NCI-H82 (cell line): ENCODE measurements at regions not wholly inside any gene's neighbourhood (a gene's known extent, or its start where the extent isn't known, plus 50 kb on each side); places are given as distances from the start of the nearest gene placed in this dataset.

Source experiments
- DNase-seq: peaks from one replicate; lab custom pipeline; 2025; lab: John Stamatoyannopoulos, UW

DNA sequence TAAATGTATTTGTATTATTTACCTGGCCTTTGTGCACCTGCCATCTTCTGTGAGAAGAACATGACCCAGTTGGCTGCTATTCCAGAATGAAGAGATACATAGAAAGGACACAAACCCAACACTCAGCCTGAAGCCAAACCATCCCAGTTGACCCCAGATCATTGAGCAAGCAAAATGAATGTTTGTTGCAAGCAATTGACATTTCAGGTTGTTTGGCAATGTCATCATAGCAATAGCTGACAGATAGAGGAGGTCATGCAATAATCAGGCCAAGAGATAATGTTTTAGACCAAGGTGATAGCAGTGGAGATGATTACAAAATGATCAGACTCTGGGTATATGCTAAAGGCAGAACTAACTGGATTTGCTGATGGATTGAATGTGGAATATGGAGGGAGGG lies 71.2 kb upstream of the TMEM164 start:
- no peak for DNase-seq

DNA sequence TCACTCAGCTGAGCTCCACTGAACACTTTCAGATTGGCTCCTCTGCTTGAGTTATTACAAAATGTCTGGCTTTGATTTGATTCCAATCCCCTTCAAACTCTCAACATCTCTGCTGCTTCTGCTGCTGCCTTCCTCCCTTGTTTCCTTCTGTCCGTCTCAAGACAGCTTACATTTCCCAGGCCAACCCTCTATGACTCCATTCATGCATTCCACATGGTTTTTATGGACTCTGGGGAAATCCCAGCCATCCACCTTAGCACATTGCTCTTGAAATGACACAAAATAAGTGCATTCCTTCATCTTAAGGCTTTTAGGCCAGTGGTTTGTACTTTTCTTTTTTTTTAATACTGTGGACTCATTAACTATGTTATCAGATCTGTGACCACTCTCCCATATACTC lies 68.5 kb upstream of the TMEM164 start:
- no peak for DNase-seq

- DNase-seq = no peak
These were observed 68.0 kb upstream of the TMEM164 start for GRCh38 chrX:109934935-109935334.

- no peak for DNase-seq
These were observed 66.8 kb upstream of the TMEM164 start for GRCh38 chrX:109936114-109936513.

DNA sequence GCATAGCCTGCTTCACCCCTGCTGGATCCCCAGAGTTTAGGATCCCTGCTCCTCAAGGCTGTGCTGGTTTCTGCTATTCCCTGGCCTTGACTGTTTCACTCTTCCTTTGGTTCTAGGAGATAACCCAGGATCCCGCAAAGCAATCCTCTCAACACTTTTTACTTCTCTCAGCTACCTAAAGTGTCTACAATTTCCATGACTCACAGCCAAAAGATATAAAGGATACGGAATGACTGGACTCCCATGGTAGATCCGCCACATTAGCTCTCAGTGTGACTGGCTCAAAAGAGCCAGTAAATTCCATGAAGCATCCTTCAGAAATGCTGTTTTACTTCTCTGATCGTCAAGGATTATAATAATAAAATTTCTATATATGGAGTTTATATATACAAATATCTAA lies 66.3 kb upstream of the TMEM164 start:
- no peak for DNase-seq

DNA sequence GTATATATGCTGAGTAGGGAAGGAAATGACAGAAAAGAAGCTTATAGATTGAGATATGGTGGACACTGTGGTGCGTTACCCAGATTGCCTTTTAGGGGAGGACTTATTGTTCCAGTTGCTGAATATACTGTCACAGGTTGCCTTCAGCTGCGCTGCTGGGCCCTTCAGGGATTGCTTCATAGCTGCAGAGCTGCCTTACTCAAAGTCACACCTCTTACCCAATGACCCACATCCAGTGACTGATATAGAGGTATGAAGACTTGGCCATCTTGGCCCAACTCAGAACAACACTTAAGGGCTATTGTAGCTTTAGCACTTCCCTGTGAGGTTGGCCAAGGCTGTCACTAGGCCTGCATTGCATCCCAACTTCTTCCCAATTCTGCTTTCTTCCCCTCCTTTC lies 63.4 kb upstream of the TMEM164 start:
- DNase-seq = no peak

GRCh38 chrX:109940411-109940810 lies 62.5 kb upstream of the TMEM164 start:
- peak; percentile 64 for DNase-seq

DNA sequence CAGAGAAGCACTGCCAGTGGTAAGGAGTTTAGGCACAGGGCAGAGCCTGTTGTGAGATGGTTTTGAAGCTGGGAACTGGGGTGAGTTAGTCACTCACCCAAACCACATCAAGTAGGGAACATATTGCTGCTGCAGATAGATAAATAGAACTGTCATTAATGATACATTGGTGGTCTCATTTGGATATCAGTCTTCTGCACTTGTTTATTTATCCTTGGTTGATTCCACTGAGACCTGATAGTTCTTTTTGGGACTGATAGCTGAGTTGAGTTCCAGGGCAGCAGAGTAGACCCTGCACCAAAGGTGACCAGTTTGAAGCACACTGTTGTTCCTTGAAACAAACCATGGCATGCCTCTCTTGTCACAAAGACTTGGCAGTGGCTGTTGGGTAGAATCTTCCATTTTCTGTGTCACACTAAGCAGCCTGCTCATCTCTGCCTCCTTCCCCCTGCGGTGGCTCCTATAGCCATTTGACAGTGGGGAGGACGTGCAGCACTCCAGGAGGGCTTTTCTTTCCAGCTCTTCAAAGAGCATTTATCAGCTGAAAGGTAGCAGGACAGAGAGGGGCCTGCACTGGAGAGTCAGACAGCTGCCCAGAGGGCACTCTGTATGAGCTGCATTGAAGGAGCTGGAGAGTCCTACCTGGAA lies 59.7 kb upstream of the TMEM164 start:
- no peak for DNase-seq

- DNase-seq = no peak
These were observed 59.2 kb upstream of the TMEM164 start for GRCh38 chrX:109943740-109944092.

DNA sequence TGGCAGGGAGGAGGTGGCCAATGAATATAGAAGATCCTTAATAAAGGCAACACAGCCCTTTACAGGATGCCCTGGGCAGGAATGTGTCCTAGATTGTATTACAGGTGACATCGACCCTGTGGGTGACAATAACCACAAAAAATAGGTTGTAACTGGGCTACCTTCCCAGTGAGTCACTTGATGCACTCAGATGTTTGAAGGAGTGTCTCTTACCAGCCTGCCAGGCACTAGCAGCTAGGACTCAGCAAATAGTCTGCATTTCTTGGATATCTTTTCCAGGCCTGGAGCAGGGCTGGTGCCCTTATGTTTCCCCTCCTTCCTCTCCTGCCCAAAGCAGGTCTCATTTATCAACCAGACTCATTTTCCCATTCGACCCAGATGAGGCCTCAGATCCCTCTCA lies 50.9 kb upstream of the TMEM164 start:
- DNase-seq = no peak

GRCh38 chrX:109952985-109953905 lies 49.7 kb upstream of the TMEM164 start:
- peak; percentile 6 for DNase-seq
